ENCODE measurements at regions not wholly inside any gene's neighbourhood (a gene's known extent, or its start where the extent isn't known, plus 50 kb on each side); places are given as distances from the start of the nearest gene placed in this dataset.

GRCh38 chr20:10873026-10873425, 199.2 kb upstream of the JAG1 start:
- Histone ChIP-seq H4K8ac (ENCODE audit: low read depth, low read length) (no peak overlapping the region), H3K4me3 (ENCODE audit: low read length in 2 of 2) (no peak overlapping the region), H2AFZ (ENCODE audit: low read length) (no peak overlapping the region), H3K27me3 (ENCODE audit: control insufficient read depth in 3 of 3, insufficient read depth in 3 of 3, low read depth in 1 of 3, low read length in 3 of 3) (no peaks in the 10 kb centered on the region), H4K91ac (ENCODE audit: low read depth, low read length, poor library complexity) (no peak overlapping the region), H3K18ac (ENCODE audit: low read length) (no peak overlapping the region), H3K9ac (ENCODE audit: low read depth, low read length, poor library complexity) (no peak overlapping the region), H2BK12ac (ENCODE audit: low read length) (no peak overlapping the region), H3K27ac (replicated peaks; ENCODE audit: low read length) (no peak overlapping the region), H2BK15ac (ENCODE audit: low read length) (no peak overlapping the region), H3K14ac (ENCODE audit: low read length) (no peak overlapping the region), H3K4me1 (ENCODE audit: control insufficient read depth in 2 of 2, insufficient read depth in 1 of 2, low read depth in 1 of 2, low read length in 2 of 2) (peaks cover 0 to 2% of the 10 kb centered on the region in 2 donors), H3K4me2 (ENCODE audit: insufficient read depth, low read length, poor library complexity, severe bottlenecking) (no peak overlapping the region), H3K36me3 (replicated peaks in 1 of 2; ENCODE audit: control insufficient read depth in 2 of 2, insufficient read depth in 2 of 2, low read length in 2 of 2) (no peaks in the 10 kb centered on the region), H3K79me1 (ENCODE audit: low read depth, low read length) (no peaks in the 10 kb centered on the region), H3K9me3 (replicated peaks in 1 of 2; ENCODE audit: control insufficient read depth in 2 of 2, insufficient read depth in 1 of 2, low read depth in 1 of 2, low read length in 2 of 2) (peaks cover 0 to 5% of the 10 kb centered on the region in 2 donors), H2BK120ac (ENCODE audit: low read depth, low read length) (no peak overlapping the region), H3K4ac (ENCODE audit: low read length) (no peak overlapping the region), H3K23ac (ENCODE audit: low read depth, low read length, poor library complexity) (no peak overlapping the region), H2BK5ac (ENCODE audit: low read length) (no peak overlapping the region), H2AK5ac (ENCODE audit: low read depth, low read length) (no peak overlapping the region)
- no CpG with 5 or more reads among the region's 4 CpGs for WGBS, 2 donors (ENCODE audit: extremely low coverage in 2 of 2, insufficient read length in 2 of 2, insufficient replicate concordance in 1 of 2)
- no peak for DNase-seq (ENCODE audit: low spot score)

GRCh38 chr20:10875653-10876052, 201.9 kb upstream of the JAG1 start:
- Histone ChIP-seq H3K23ac (ENCODE audit: low read depth, low read length, poor library complexity) (no peak overlapping the region), H2BK15ac (ENCODE audit: low read length) (no peak overlapping the region), H3K27me3 (ENCODE audit: control insufficient read depth in 3 of 3, insufficient read depth in 3 of 3, low read depth in 1 of 3, low read length in 3 of 3) (no peaks in the 10 kb centered on the region), H3K9ac (ENCODE audit: low read depth, low read length, poor library complexity) (no peak overlapping the region), H3K4ac (ENCODE audit: low read length) (no peak overlapping the region), H3K18ac (ENCODE audit: low read length) (no peak overlapping the region), H2AFZ (ENCODE audit: low read length) (no peak overlapping the region), H3K79me1 (ENCODE audit: low read depth, low read length) (no peaks in the 10 kb centered on the region), H2BK120ac (ENCODE audit: low read depth, low read length) (no peak overlapping the region), H3K9me3 (replicated peaks in 1 of 2; ENCODE audit: control insufficient read depth in 2 of 2, insufficient read depth in 1 of 2, low read depth in 1 of 2, low read length in 2 of 2) (peaks cover 0 to 5% of the 10 kb centered on the region in 2 donors), H3K36me3 (replicated peaks in 1 of 2; ENCODE audit: control insufficient read depth in 2 of 2, insufficient read depth in 2 of 2, low read length in 2 of 2) (no peaks in the 10 kb centered on the region), H2BK5ac (ENCODE audit: low read length) (no peak overlapping the region), H4K8ac (ENCODE audit: low read depth, low read length) (no peak overlapping the region), H3K4me2 (ENCODE audit: insufficient read depth, low read length, poor library complexity, severe bottlenecking) (no peak overlapping the region), H3K4me3 (ENCODE audit: low read length in 2 of 2) (no peak overlapping the region), H2BK12ac (ENCODE audit: low read length) (no peak overlapping the region), H3K14ac (ENCODE audit: low read length) (no peak overlapping the region), H3K27ac (replicated peaks; ENCODE audit: low read length) (no peak overlapping the region), H3K4me1 (ENCODE audit: control insufficient read depth in 2 of 2, insufficient read depth in 1 of 2, low read depth in 1 of 2, low read length in 2 of 2) (peaks cover 0 to 2% of the 10 kb centered on the region in 2 donors), H2AK5ac (ENCODE audit: low read depth, low read length) (no peak overlapping the region), H4K91ac (ENCODE audit: low read depth, low read length, poor library complexity) (no peak overlapping the region)
- no CpG with 5 or more reads among the region's 2 CpGs for WGBS, 2 donors (ENCODE audit: extremely low coverage in 2 of 2, insufficient read length in 2 of 2, insufficient replicate concordance in 1 of 2)
- no peak for DNase-seq (ENCODE audit: low spot score)

GRCh38 chr20:10876558-10876957, 202.8 kb upstream of the JAG1 start:
- Histone ChIP-seq H2AFZ (ENCODE audit: low read length) (no peak overlapping the region), H3K14ac (ENCODE audit: low read length) (no peak overlapping the region), H3K18ac (ENCODE audit: low read length) (no peak overlapping the region), H3K79me1 (ENCODE audit: low read depth, low read length) (no peaks in the 10 kb centered on the region), H4K91ac (ENCODE audit: low read depth, low read length, poor library complexity) (no peak overlapping the region), H3K36me3 (replicated peaks in 1 of 2; ENCODE audit: control insufficient read depth in 2 of 2, insufficient read depth in 2 of 2, low read length in 2 of 2) (no peaks in the 10 kb centered on the region), H2AK5ac (ENCODE audit: low read depth, low read length) (no peak overlapping the region), H3K27me3 (ENCODE audit: control insufficient read depth in 3 of 3, insufficient read depth in 3 of 3, low read depth in 1 of 3, low read length in 3 of 3) (no peaks in the 10 kb centered on the region), H3K4me3 (ENCODE audit: low read length in 2 of 2) (no peak overlapping the region), H3K23ac (ENCODE audit: low read depth, low read length, poor library complexity) (no peak overlapping the region), H3K27ac (replicated peaks; ENCODE audit: low read length) (no peak overlapping the region), H3K9ac (ENCODE audit: low read depth, low read length, poor library complexity) (no peak overlapping the region), H3K4ac (ENCODE audit: low read length) (no peak overlapping the region), H2BK5ac (ENCODE audit: low read length) (no peak overlapping the region), H3K4me1 (ENCODE audit: control insufficient read depth in 2 of 2, insufficient read depth in 1 of 2, low read depth in 1 of 2, low read length in 2 of 2) (peaks cover 0 to 2% of the 10 kb centered on the region in 2 donors), H3K4me2 (ENCODE audit: insufficient read depth, low read length, poor library complexity, severe bottlenecking) (no peak overlapping the region), H3K9me3 (replicated peaks in 1 of 2; ENCODE audit: control insufficient read depth in 2 of 2, insufficient read depth in 1 of 2, low read depth in 1 of 2, low read length in 2 of 2) (peaks cover 0 to 5% of the 10 kb centered on the region in 2 donors), H2BK15ac (ENCODE audit: low read length) (no peak overlapping the region), H2BK120ac (ENCODE audit: low read depth, low read length) (no peak overlapping the region), H2BK12ac (ENCODE audit: low read length) (no peak overlapping the region), H4K8ac (ENCODE audit: low read depth, low read length) (no peak overlapping the region)
- no peak for DNase-seq (ENCODE audit: low spot score)
- no CpG with 5 or more reads among the region's 1 CpG for WGBS, 2 donors (ENCODE audit: extremely low coverage in 2 of 2, insufficient read length in 2 of 2, insufficient replicate concordance in 1 of 2)

- Histone ChIP-seq H3K4me3 (ENCODE audit: low read length in 2 of 2) (no peak overlapping the region), H2BK5ac (ENCODE audit: low read length) (no peak overlapping the region)
- DNase-seq (ENCODE audit: low spot score) = no peak
Measured at GRCh38 chr20:10877342-10877741, 203.5 kb upstream of the JAG1 start.

More at GRCh38 chr20:10877342-10877741, 203.5 kb upstream of the JAG1 start:
- Histone ChIP-seq H3K18ac (ENCODE audit: low read length) (no peak overlapping the region), H2BK120ac (ENCODE audit: low read depth, low read length) (no peak overlapping the region), H3K36me3 (replicated peaks in 1 of 2; ENCODE audit: control insufficient read depth in 2 of 2, insufficient read depth in 2 of 2, low read length in 2 of 2) (no peaks in the 10 kb centered on the region), H3K4ac (ENCODE audit: low read length) (no peak overlapping the region), H3K9me3 (replicated peaks in 1 of 2; ENCODE audit: control insufficient read depth in 2 of 2, insufficient read depth in 1 of 2, low read depth in 1 of 2, low read length in 2 of 2) (peaks cover 0 to 5% of the 10 kb centered on the region in 2 donors), H4K91ac (ENCODE audit: low read depth, low read length, poor library complexity) (no peak overlapping the region), H3K23ac (ENCODE audit: low read depth, low read length, poor library complexity) (no peak overlapping the region), H2BK15ac (ENCODE audit: low read length) (no peak overlapping the region), H3K4me1 (ENCODE audit: control insufficient read depth in 2 of 2, insufficient read depth in 1 of 2, low read depth in 1 of 2, low read length in 2 of 2) (peaks cover 0 to 2% of the 10 kb centered on the region in 2 donors), H2BK12ac (ENCODE audit: low read length) (no peak overlapping the region), H3K79me1 (ENCODE audit: low read depth, low read length) (no peaks in the 10 kb centered on the region), H3K14ac (ENCODE audit: low read length) (no peak overlapping the region), H3K9ac (ENCODE audit: low read depth, low read length, poor library complexity) (no peak overlapping the region), H3K4me2 (ENCODE audit: insufficient read depth, low read length, poor library complexity, severe bottlenecking) (no peak overlapping the region), H3K27ac (replicated peaks; ENCODE audit: low read length) (no peak overlapping the region), H4K8ac (ENCODE audit: low read depth, low read length) (no peak overlapping the region), H2AFZ (ENCODE audit: low read length) (no peak overlapping the region), H3K27me3 (ENCODE audit: control insufficient read depth in 3 of 3, insufficient read depth in 3 of 3, low read depth in 1 of 3, low read length in 3 of 3) (no peaks in the 10 kb centered on the region), H2AK5ac (ENCODE audit: low read depth, low read length) (no peak overlapping the region)
- WGBS, 2 donors (ENCODE audit: extremely low coverage in 2 of 2, insufficient read length in 2 of 2, insufficient replicate concordance in 1 of 2) = no CpG with 5 or more reads among the region's 3 CpGs

All from neuronal stem cell (in vitro differentiated cells).